Stimulated activated CD4-positive, alpha-beta T cell treated with anti-CD3 and anti-CD28 coated beads, Interleukin-4, amount 100 ng/mL, for 48 hours (primary cell): ENCODE measurements at regions not wholly inside any gene's neighbourhood (a gene's known extent, or its start where the extent isn't known, plus 50 kb on each side); places are given as distances from the start of the nearest gene placed in this dataset.
"Not testable (repeated sequence)": the region's sequence is repeated elsewhere in the genome, so short reads cannot be mapped to it uniquely, and the experiment has no call there.

Source experiments
- DNase-seq, 2 donors: peaks; one replicate each; pipeline ENCODE4 v3.0.0-alpha.2; 2020; ENCODE audit warnings: low read depth in 2 of 2

GRCh38 chr2:235105821-235106359 is 154.1 kb downstream of the SH3BP4 start:
- DNase-seq = no peak

- no peak for DNase-seq
These were observed 155.2 kb downstream of the SH3BP4 start for GRCh38 chr2:235106874-235107639.

GRCh38 chr2:235107640-235107951 is 155.8 kb downstream of the SH3BP4 start:
- no peak for DNase-seq

GRCh38 chr2:235109561-235109960 is 157.7 kb downstream of the SH3BP4 start:
- not testable (repeated sequence) for DNase-seq

- DNase-seq = no peak
These were observed 160.5 kb downstream of the SH3BP4 start for GRCh38 chr2:235112365-235112764.

GRCh38 chr2:235113854-235114253 is 162.0 kb downstream of the SH3BP4 start:
- DNase-seq = no peak

GRCh38 chr2:235114286-235114685 is 162.5 kb downstream of the SH3BP4 start:
- no peak for DNase-seq

GRCh38 chr2:235115521-235115920 is 163.7 kb downstream of the SH3BP4 start:
- no peak for DNase-seq

GRCh38 chr2:235116885-235117492 is 165.2 kb downstream of the SH3BP4 start:
- no peak for DNase-seq

GRCh38 chr2:235126768-235127167 is 175.0 kb downstream of the SH3BP4 start:
- no peak for DNase-seq

GRCh38 chr2:235127931-235128330 is 176.1 kb downstream of the SH3BP4 start:
- DNase-seq = no peak

- DNase-seq = no peak
These were observed 178.0 kb downstream of the SH3BP4 start for GRCh38 chr2:235129850-235130249.

- DNase-seq = no peak
These were observed 179.8 kb downstream of the SH3BP4 start for GRCh38 chr2:235131334-235132305.

- no peak for DNase-seq
These were observed 180.8 kb downstream of the SH3BP4 start for GRCh38 chr2:235132651-235133050.

GRCh38 chr2:235133837-235134236 is 182.0 kb downstream of the SH3BP4 start:
- no peak for DNase-seq

GRCh38 chr2:235134420-235134819 is 182.6 kb downstream of the SH3BP4 start:
- DNase-seq = no peak

- no peak for DNase-seq
These were observed 183.6 kb downstream of the SH3BP4 start for GRCh38 chr2:235135195-235135965.

- peak; percentile 26 to 49 for DNase-seq
These were observed 184.3 kb downstream of the SH3BP4 start for GRCh38 chr2:235135990-235136561.

GRCh38 chr2:235138339-235138738 is 186.5 kb downstream of the SH3BP4 start:
- DNase-seq = no peak

- no peak for DNase-seq
These were observed 188.4 kb downstream of the SH3BP4 start for GRCh38 chr2:235139956-235140800.
